WI38 (cell line): ENCODE measurements at regions not wholly inside any gene's neighbourhood (a gene's known extent, or its start where the extent isn't known, plus 50 kb on each side); places are given as distances from the start of the nearest gene placed in this dataset.
A peak's percentile ranks its signal among the peaks of the same experiment; 100 is the strongest.
"Not testable (repeated sequence)": the region's sequence is repeated elsewhere in the genome, so short reads cannot be mapped to it uniquely, and the experiment has no call there.

Experiments
- H3K4me3 ChIP-seq: 2 replicates; pipeline ENCODE4 v1.5.1; 2011; ENCODE audit warnings: low read depth, mild to moderate bottlenecking, control low read depth, low read length
- CTCF ChIP-seq: IDR thresholded peaks from 2 replicates; pipeline ENCODE4 v1.5.1; 2012; ENCODE audit warnings: low read depth, mild to moderate bottlenecking, control low read depth, low read length

GRCh38 chr1:245079021-245079609 is 75.7 kb upstream of the KIF26B start:
- peak; percentile 65; the same call in 1 of the 2 replicates for TF ChIP-seq CTCF
- no peak overlapping the region for H3K4me3 ChIP-seq

GRCh38 chr1:245074898-245075297 is 79.9 kb upstream of the KIF26B start:
- H3K4me3 ChIP-seq = no peak overlapping the region
- no peak for TF ChIP-seq CTCF

GRCh38 chr1:245074232-245074747 is 80.5 kb upstream of the KIF26B start:
- no peak overlapping the region for H3K4me3 ChIP-seq
- TF ChIP-seq CTCF = no peak

- no peak overlapping the region for H3K4me3 ChIP-seq
- TF ChIP-seq CTCF = no peak
Observed at GRCh38 chr1:245070836-245071615, 83.8 kb upstream of the KIF26B start.

- no peak overlapping the region for H3K4me3 ChIP-seq
- no peak for TF ChIP-seq CTCF
Observed at GRCh38 chr1:245067257-245067656, 87.5 kb upstream of the KIF26B start.

- TF ChIP-seq CTCF = no peak
- no peak overlapping the region for H3K4me3 ChIP-seq
Observed at GRCh38 chr1:245062741-245063305, 92.0 kb upstream of the KIF26B start.

GRCh38 chr1:245061808-245062207 is 93.0 kb upstream of the KIF26B start:
- not testable (repeated sequence) for H3K4me3 ChIP-seq
